ENCODE measurements at regions not wholly inside any gene's neighbourhood (a gene's known extent, or its start where the extent isn't known, plus 50 kb on each side); places are given as distances from the start of the nearest gene placed in this dataset.
A peak's percentile ranks its signal among the peaks of the same experiment; 100 is the strongest.

DNA sequence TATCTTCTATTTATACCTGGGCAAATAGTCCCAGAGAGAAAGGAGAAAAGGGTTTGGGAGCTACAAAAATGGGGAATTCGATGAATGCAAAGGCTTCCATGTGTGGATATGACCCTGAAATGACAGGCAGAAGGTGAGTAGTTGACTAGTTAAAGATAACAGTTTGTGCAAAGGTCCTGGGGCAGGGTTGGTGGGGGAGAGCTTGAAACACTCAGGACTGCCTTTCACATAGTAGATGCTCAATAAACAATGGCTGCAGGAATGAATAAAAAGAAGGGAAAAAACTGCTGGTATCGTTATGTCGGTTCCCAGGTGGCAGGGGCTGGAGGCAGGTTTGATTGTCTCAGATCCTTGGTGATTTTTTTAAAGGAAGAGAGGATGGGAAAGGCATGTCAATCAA lies 445.5 kb downstream of the HAPSTR1 start:
- Histone ChIP-seq H3K79me2 (ENCODE audit: control insufficient read depth, insufficient read depth, low read length) (no peaks in the 10 kb centered on the region), H2AFZ (ENCODE audit: low read depth, low read length) (no peak overlapping the region), H3K9ac (ENCODE audit: insufficient read depth in 1 of 2, low read depth in 2 of 2, low read length in 2 of 2) (no peak overlapping the region), H3K4me3 (no peak overlapping the region), H3K9me3 (replicated peaks; ENCODE audit: control insufficient read depth, insufficient read depth, low read depth, low read length) (no peaks in the 10 kb centered on the region), H3K36me3 (ENCODE audit: control insufficient read depth, insufficient read depth, low read length) (no peaks in the 10 kb centered on the region), H4K20me1 (replicated peaks; ENCODE audit: control insufficient read depth, insufficient read depth, low read length) (no peaks in the 10 kb centered on the region), H3K27me3 (ENCODE audit: control insufficient read depth in 2 of 2, insufficient read depth in 2 of 2, low read length in 2 of 2) (no peaks in the 10 kb centered on the region; a peak in 2 of 5 replicates), H3K4me1 (replicated peaks in 1 of 2; ENCODE audit: control insufficient read depth in 2 of 2, insufficient read depth in 2 of 2, low read length in 2 of 2) (no peaks in the 10 kb centered on the region), H3K27ac (ENCODE audit: extremely low read depth, low read depth, low read length) (no peak overlapping the region), H3K4me2 (ENCODE audit: insufficient read depth, low read length) (no peak overlapping the region), H3K9me1 (ENCODE audit: control insufficient read depth, insufficient read depth, low read length) (no peaks in the 10 kb centered on the region)
- no peak for DNase-seq (ENCODE audit: extremely low read depth in 1 of 4, low spot score in 3 of 4)
- CTCF ChIA-PET (ENCODE audit: low intra/inter-chr PET ratio), result no interaction called here
- no peak for FAIRE-seq
- intact Hi-C loops (cut with micrococcal nuclease) (no loop called here), in situ Hi-C loops (cut with MboI) (no loop called here)
- BruUV-seq (replicated peaks), result no TSS peak
- no peak for ATAC-seq
- 0% methylated on average over 3 of the region's 3 CpGs for WGBS (ENCODE audit: insufficient coverage, low coverage, missing lambda C conversion rate)
- POLR2A ChIA-PET, result no interaction called here
- TF ChIP-seq ZNF165 (CRISPR knock-in tag; IDR thresholded peaks at IDR 0.05; ENCODE audit: borderline replicate concordance) (no peak), CBFA2T2 (conservative IDR thresholded peaks at IDR 0.05) (no peak), RBM25 (IDR thresholded peaks at IDR 0.05; ENCODE audit: low read depth, low read length, severe bottlenecking) (peak; percentile 87), USF2 (CRISPR knock-in tag; IDR thresholded peaks at IDR 0.05) (no peak), PKNOX1 (IDR thresholded peaks at IDR 0.05) (0 out of 2 replicates have a peak, but pooled peaks have one; percentile 36)
